Spleen (tissue), 11 donors: ENCODE measurements at regions not wholly inside any gene's neighbourhood (a gene's known extent, or its start where the extent isn't known, plus 50 kb on each side); places are given as distances from the start of the nearest gene placed in this dataset.

ENCODE experiments used
- DNase-seq: peaks from one replicate; pipeline ENCODE4 v3.0.0-alpha.2; 2020
- H3K27ac ChIP-seq, 8 donors: fragments of 200-600 bp; sonication (generic) in 7 of 8; 1 replicate in 4 of 8; 2 replicates in 4 of 8; pipeline versions ENCODE4 v1.5.0 to v1.8.0; 2016 to 2021; ENCODE audit warnings: inconsistent platforms in 4 of 8, mild to moderate bottlenecking in 4 of 8, moderate library complexity in 1 of 8
- H3K27me3 ChIP-seq, 7 donors: fragments of 200-600 bp; sonication (generic) in 6 of 7; replicated peaks in 1 of 7; 1 replicate in 4 of 7; 2 replicates in 3 of 7; pipeline versions ENCODE4 v1.5.0 to v1.8.0; 2016 to 2021; ENCODE audit warnings: inconsistent platforms in 3 of 7, mild to moderate bottlenecking in 1 of 7
- H3K36me3 ChIP-seq, 6 donors: fragments of 200-600 bp; sonication (generic) in 5 of 6; 1 replicate in 4 of 6; 2 replicates in 2 of 6; pipeline versions ENCODE4 v1.5.0 to v1.8.0; 2016 to 2021; ENCODE audit warnings: inconsistent platforms in 2 of 6
- H3K4me1 ChIP-seq, 6 donors: fragments of 200-600 bp; sonication (generic) in 5 of 6; 1 replicate in 3 of 6; 2 replicates in 3 of 6; pipeline versions ENCODE4 v1.5.0 to v1.8.0; 2016 to 2021; ENCODE audit warnings: inconsistent platforms in 3 of 6
- H3K4me3 ChIP-seq, 8 donors: fragments of 200-600 bp; sonication (generic) in 7 of 8; 1 replicate in 4 of 8; 2 replicates in 4 of 8; pipeline versions ENCODE4 v1.5.0 to v1.8.0; 2016 to 2021; ENCODE audit warnings: inconsistent platforms in 4 of 8, mild to moderate bottlenecking in 4 of 8, moderate library complexity in 2 of 8
- H3K9me3 ChIP-seq, 8 donors: fragments of 200-600 bp; sonication (generic) in 7 of 8; 1 replicate in 4 of 8; 2 replicates in 4 of 8; pipeline versions ENCODE4 v1.5.0 to v1.8.0; 2016 to 2021; ENCODE audit warnings: inconsistent platforms in 4 of 8
- POLR2A ChIP-seq, 3 donors: fragments of 450-650 bp; IDR thresholded peaks; one replicate each; pipeline ENCODE4 v1.5.1; 2017; ENCODE audit warnings: antibody characterized with exemption in 3 of 3, mild to moderate bottlenecking in 1 of 3
- POLR2AphosphoS5 ChIP-seq, 3 donors: sonication (generic); formaldehyde crosslinking; IDR thresholded peaks; one replicate each; pipeline ENCODE4 v1.5.1; 2017; ENCODE audit warnings: antibody characterized with exemption in 3 of 3
- WGBS, 5 donors: extraction: QIAGEN DNeasy Blood & Tissue Kit in 3 of 5; methylation state at CpG; one replicate each; pipeline versions ENCODE4 v1.1.5 to v1.1.7; 2013 to 2018; 5-methylcytosine and 5-hydroxymethylcytosine counted together
- intact Hi-C: fragments of 100-400 bp; cut with DNase I; formaldehyde crosslinking; loops from one replicate; pipeline ENCODE4 v1.15.0; 2023; ENCODE audit warnings: low total_unique reads
- TF ChIP-seq, protein P1 (sequence below), 11 experiments: fragments of 200-600 bp in 7 of 11; fragments of 450-650 bp in 4 of 11; sonication (generic) in 4 of 11; IDR thresholded peaks in 8 of 11; conservative IDR thresholded peaks in 3 of 11; 1 replicate in 7 of 11; 2 replicates in 4 of 11; pipeline versions ENCODE4 v1.4.0 to v1.8.0; 2016 to 2021; ENCODE audit warnings: antibody characterized with exemption in 11 of 11, inconsistent platforms in 4 of 11, mild to moderate bottlenecking in 1 of 11
- donor health status: healthy with polysubstance abuse.
- donor health status: DM: no; HTN: no; CAD: no; lungs with moderate emphysema.
- donor health status: DM: no; HTN: no; CAD: no.
- donor health status: Bipolar disorder and iron deficiency.
- donor health status: healthy.
- donor health status: DM: no; HTN: no; CAD: no.
- donor health status: DM: yes; HTN: yes; CAD: no.

DNA sequence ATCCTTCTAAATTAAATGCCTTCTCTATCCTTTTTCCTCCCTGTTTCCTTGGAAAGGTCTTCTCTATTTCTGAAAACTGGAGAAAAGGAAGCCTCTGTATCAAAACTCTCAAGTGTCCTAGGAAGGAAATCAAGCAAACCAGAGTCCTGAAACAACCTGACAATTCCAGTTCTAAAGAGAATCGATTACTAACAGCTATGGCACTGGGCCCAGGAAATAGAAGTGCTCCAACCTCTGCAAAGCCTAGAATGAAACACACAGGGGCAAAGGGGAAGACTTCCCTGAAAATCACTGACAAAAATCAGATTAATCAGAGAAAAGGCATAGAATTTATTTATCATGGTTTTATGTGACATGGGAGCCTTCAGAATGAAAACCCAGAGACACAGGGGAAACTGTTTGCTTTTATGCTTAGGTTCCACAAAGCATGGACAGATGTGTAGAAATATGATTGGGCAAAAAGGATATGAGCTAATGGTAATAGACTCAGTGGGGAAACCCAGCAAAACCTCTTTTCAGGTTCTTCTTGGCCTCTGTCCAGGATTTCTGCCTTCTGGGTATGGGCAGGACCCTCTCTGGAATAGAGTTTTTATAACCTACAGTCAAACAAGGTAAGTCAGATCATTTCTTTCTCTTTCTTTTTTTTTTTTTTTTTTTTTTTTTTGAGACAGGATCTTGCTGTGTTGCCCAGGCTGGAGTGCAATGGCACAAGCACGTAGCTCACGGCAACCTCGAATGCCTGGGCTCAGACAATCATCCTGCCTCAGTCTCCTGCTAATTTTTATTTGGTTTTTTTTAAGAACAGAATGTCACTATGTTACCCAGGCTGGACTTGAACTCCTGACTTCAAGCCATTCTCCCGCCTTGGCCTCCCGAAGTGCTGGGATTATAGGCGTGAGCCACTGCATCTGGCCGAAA lies 91.7 kb downstream of the CD24 start:
- TF ChIP-seq, protein P1, sequence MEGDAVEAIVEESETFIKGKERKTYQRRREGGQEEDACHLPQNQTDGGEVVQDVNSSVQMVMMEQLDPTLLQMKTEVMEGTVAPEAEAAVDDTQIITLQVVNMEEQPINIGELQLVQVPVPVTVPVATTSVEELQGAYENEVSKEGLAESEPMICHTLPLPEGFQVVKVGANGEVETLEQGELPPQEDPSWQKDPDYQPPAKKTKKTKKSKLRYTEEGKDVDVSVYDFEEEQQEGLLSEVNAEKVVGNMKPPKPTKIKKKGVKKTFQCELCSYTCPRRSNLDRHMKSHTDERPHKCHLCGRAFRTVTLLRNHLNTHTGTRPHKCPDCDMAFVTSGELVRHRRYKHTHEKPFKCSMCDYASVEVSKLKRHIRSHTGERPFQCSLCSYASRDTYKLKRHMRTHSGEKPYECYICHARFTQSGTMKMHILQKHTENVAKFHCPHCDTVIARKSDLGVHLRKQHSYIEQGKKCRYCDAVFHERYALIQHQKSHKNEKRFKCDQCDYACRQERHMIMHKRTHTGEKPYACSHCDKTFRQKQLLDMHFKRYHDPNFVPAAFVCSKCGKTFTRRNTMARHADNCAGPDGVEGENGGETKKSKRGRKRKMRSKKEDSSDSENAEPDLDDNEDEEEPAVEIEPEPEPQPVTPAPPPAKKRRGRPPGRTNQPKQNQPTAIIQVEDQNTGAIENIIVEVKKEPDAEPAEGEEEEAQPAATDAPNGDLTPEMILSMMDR (IDR thresholded peaks at IDR 0.05 in 8 of 11, conservative IDR thresholded peaks at IDR 0.05 in 3 of 11) = no peak
- TF ChIP-seq POLR2A (IDR thresholded peaks at IDR 0.05) (no peak), POLR2AphosphoS5 (IDR thresholded peaks at IDR 0.05) (no peak)
- intact Hi-C loops = no loop called here
- no peak for DNase-seq
- Histone ChIP-seq H3K27ac (no peak overlapping the region), H3K9me3 (peaks cover 0 to under 1% (median 0%) of the 10 kb centered on the region in 8 donors), H3K4me1 (no peaks in the 10 kb centered on the region), H3K36me3 (no peaks in the 10 kb centered on the region), H3K27me3 (no peaks in the 10 kb centered on the region), H3K4me3 (no peak overlapping the region)
- 81 to 93% (median 88%) methylated on average over 8 of the region's 8 CpGs for WGBS, 5 donors

DNA sequence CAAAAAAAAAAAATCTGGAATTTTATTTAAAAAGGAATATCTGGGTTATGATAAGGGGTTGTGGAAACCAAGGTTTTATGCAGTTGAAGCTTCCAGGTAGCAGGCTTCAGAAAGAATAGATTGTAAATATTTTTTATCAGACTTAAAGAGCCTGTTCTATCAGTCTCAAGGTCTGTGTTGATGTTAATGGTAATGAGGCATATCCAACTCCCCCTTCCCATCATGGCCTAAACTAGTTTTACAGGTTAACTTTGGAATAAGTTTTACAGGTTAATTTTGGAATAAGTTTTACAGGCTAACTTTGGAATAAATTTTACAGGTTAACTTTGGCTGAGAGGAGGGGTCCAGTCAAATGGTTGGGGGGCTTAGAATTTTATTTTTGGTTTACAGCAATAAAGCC lies 92.4 kb downstream of the CD24 start:
- H3K27me3 ChIP-seq = no peaks in the 10 kb centered on the region
- no peak for DNase-seq

DNA sequence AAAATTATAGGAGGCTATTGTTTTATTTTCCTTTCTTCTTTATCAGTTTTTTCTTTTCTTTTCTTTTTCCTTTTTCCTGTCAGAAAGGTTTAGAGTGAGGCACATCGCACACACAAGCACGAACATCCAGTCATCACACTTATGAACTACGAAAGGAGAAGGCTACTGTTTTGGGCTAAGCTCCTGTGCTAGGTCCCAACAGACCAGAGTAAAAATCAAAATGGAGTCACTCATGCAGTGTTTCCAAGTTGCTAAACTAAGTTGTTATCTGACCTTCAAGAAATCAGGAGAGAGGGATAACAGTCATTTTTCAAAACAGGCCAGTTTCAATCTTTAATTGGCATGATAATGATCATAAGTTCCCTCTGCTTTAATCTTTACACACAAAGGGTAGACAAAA lies 93.6 kb downstream of the CD24 start:
- Histone ChIP-seq H3K4me1 (no peaks in the 10 kb centered on the region), H3K4me3 (no peak overlapping the region)

More for the DNA sequence above, 92.4 kb downstream of the CD24 start:
- Histone ChIP-seq H3K36me3 (no peaks in the 10 kb centered on the region), H3K4me3 (no peak overlapping the region), H3K9me3 (peaks cover 0 to 8% (median 0%) of the 10 kb centered on the region in 8 donors), H3K27ac (no peak overlapping the region), H3K4me1 (no peaks in the 10 kb centered on the region)
- TF ChIP-seq POLR2AphosphoS5 (IDR thresholded peaks at IDR 0.05) (no peak), POLR2A (IDR thresholded peaks at IDR 0.05) (no peak)
- TF ChIP-seq, protein P1 (IDR thresholded peaks at IDR 0.05 in 8 of 11, conservative IDR thresholded peaks at IDR 0.05 in 3 of 11) = no peak
- intact Hi-C loops = no loop called here

More for the DNA sequence above, 93.6 kb downstream of the CD24 start:
- H3K36me3 ChIP-seq = no peaks in the 10 kb centered on the region
- WGBS, 5 donors = 90 to 98% (median 94%) methylated on average over 3 of the region's 3 CpGs
- no peak for DNase-seq
- intact Hi-C loops = no loop called here
- no peaks in the 10 kb centered on the region for H3K27me3 ChIP-seq
- TF ChIP-seq, protein P1 (IDR thresholded peaks at IDR 0.05 in 8 of 11, conservative IDR thresholded peaks at IDR 0.05 in 3 of 11) = no peak
- TF ChIP-seq POLR2A (IDR thresholded peaks at IDR 0.05) = no peak
- TF ChIP-seq POLR2AphosphoS5 (IDR thresholded peaks at IDR 0.05) = no peak
- H3K9me3 ChIP-seq = peaks cover 0 to 15% (median 2%) of the 10 kb centered on the region in 8 donors
- H3K27ac ChIP-seq = no peak overlapping the region
